ENCODE measurements at regions not wholly inside any gene's neighbourhood (a gene's known extent, or its start where the extent isn't known, plus 50 kb on each side); places are given as distances from the start of the nearest gene placed in this dataset.
"Not testable (repeated sequence)": the region's sequence is repeated elsewhere in the genome, so short reads cannot be mapped to it uniquely, and the experiment has no call there.

DNA sequence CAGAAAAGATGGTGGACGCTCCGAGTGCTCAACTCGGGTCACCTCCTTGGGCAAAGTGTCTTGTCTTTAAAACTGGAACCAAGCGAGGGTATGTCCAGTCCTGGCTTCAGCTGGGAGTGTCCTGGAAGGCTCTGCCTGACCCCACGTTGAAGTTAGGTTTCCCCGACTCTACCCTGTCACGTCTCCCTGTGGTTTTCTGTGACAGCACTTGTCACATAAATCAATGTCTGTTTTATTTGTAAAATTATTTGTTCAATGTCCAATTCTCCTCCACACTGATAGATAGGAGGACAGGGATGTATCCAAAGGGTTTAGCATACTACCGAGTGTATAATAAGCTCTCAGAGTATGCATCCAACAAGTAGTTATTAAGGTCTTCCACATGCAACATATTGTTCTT lies 197.7 kb upstream of the IRF2BP2 start:
- not testable (repeated sequence) for H3K9me3 ChIP-seq (ENCODE audit: control insufficient read depth in 2 of 2, low read length in 2 of 2); H3K36me3 ChIP-seq (ENCODE audit: control insufficient read depth in 2 of 2, insufficient read depth in 2 of 2, low read length in 2 of 2); H3K27ac ChIP-seq (ENCODE audit: low read length); H3K4me1 ChIP-seq (ENCODE audit: control insufficient read depth, insufficient read depth, low read length); H3K27me3 ChIP-seq (ENCODE audit: control insufficient read depth in 1 of 2, insufficient read depth in 2 of 2, low read length in 2 of 2); H3K9ac ChIP-seq (ENCODE audit: low read length in 2 of 2); H3K4me3 ChIP-seq (ENCODE audit: low read length in 2 of 2)

DNA sequence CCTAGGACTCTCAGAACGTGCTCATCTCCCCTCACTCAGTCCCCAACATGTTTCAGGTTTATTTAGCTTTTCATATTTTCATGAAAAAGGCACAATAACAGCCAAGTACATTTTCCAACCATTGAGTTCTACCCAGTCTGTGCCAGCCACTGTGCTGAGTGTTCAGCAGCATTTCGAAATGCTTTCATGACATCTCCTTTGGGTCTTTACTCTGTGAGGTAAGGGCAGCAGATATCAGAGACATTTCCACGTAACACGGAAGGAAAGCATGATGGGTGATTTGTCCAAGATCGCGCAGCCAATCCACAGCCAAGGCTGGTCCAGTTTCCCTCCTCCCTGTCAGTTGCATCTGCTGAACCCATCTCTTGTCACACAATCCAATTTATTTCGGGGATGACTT lies 192.6 kb upstream of the IRF2BP2 start:
- not testable (repeated sequence) for H3K27ac ChIP-seq (ENCODE audit: low read length); H3K4me1 ChIP-seq (ENCODE audit: control insufficient read depth, insufficient read depth, low read length); H3K4me3 ChIP-seq (ENCODE audit: low read length in 2 of 2); H3K9me3 ChIP-seq (ENCODE audit: control insufficient read depth in 2 of 2, low read length in 2 of 2); H3K9ac ChIP-seq (ENCODE audit: low read length in 2 of 2); H3K36me3 ChIP-seq (ENCODE audit: control insufficient read depth in 2 of 2, insufficient read depth in 2 of 2, low read length in 2 of 2); H3K27me3 ChIP-seq (ENCODE audit: control insufficient read depth in 1 of 2, insufficient read depth in 2 of 2, low read length in 2 of 2)

GRCh38 chr1:234801636-234802035 lies 191.7 kb upstream of the IRF2BP2 start:
- H3K36me3 ChIP-seq (ENCODE audit: control insufficient read depth in 2 of 2, insufficient read depth in 2 of 2, low read length in 2 of 2); H3K9ac ChIP-seq (ENCODE audit: low read length in 2 of 2); H3K4me3 ChIP-seq (ENCODE audit: low read length in 2 of 2); H3K27me3 ChIP-seq (ENCODE audit: control insufficient read depth in 1 of 2, insufficient read depth in 2 of 2, low read length in 2 of 2); H3K4me1 ChIP-seq (ENCODE audit: control insufficient read depth, insufficient read depth, low read length); H3K27ac ChIP-seq (ENCODE audit: low read length); H3K9me3 ChIP-seq (ENCODE audit: control insufficient read depth in 2 of 2, low read length in 2 of 2): not testable (repeated sequence)

GRCh38 chr1:234801147-234801546 lies 191.2 kb upstream of the IRF2BP2 start:
- not testable (repeated sequence) for H3K36me3 ChIP-seq (ENCODE audit: control insufficient read depth in 2 of 2, insufficient read depth in 2 of 2, low read length in 2 of 2); H3K4me1 ChIP-seq (ENCODE audit: control insufficient read depth, insufficient read depth, low read length); H3K27me3 ChIP-seq (ENCODE audit: control insufficient read depth in 1 of 2, insufficient read depth in 2 of 2, low read length in 2 of 2); H3K9ac ChIP-seq (ENCODE audit: low read length in 2 of 2); H3K27ac ChIP-seq (ENCODE audit: low read length); H3K4me3 ChIP-seq (ENCODE audit: low read length in 2 of 2); H3K9me3 ChIP-seq (ENCODE audit: control insufficient read depth in 2 of 2, low read length in 2 of 2)

DNA sequence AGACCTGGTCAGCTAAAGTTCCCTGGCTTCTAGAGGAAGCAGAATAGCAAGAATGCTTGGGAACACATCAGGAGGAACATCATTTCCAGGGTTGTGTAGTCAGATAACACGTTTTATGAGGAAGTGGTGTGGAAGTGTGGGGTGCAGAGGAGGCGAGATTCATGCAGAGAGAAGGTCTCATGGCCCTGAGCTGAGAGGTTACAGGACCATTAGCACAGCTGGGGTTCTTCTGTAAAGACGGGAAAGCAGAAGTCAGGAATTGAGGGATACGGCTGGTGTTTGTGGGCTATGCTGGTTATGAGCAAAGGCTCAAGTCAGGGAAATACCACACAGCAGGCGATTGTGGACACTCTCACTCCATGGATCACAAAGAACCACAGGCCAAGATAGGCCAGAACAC lies 190.6 kb upstream of the IRF2BP2 start:
- H3K27ac ChIP-seq (ENCODE audit: low read length); H3K9me3 ChIP-seq (ENCODE audit: control insufficient read depth in 2 of 2, low read length in 2 of 2); H3K36me3 ChIP-seq (ENCODE audit: control insufficient read depth in 2 of 2, insufficient read depth in 2 of 2, low read length in 2 of 2): not testable (repeated sequence)

GRCh38 chr1:234799021-234799689 lies 189.2 kb upstream of the IRF2BP2 start:
- H3K4me1 ChIP-seq (ENCODE audit: control insufficient read depth, insufficient read depth, low read length); H3K4me3 ChIP-seq (ENCODE audit: low read length in 2 of 2); H3K9ac ChIP-seq (ENCODE audit: low read length in 2 of 2); H3K36me3 ChIP-seq (ENCODE audit: control insufficient read depth in 2 of 2, insufficient read depth in 2 of 2, low read length in 2 of 2); H3K9me3 ChIP-seq (ENCODE audit: control insufficient read depth in 2 of 2, low read length in 2 of 2); H3K27ac ChIP-seq (ENCODE audit: low read length); H3K27me3 ChIP-seq (ENCODE audit: control insufficient read depth in 1 of 2, insufficient read depth in 2 of 2, low read length in 2 of 2): not testable (repeated sequence)

More for the DNA sequence above, 190.6 kb upstream of the IRF2BP2 start:
- H3K4me3 ChIP-seq (ENCODE audit: low read length in 2 of 2); H3K4me1 ChIP-seq (ENCODE audit: control insufficient read depth, insufficient read depth, low read length); H3K9ac ChIP-seq (ENCODE audit: low read length in 2 of 2); H3K27me3 ChIP-seq (ENCODE audit: control insufficient read depth in 1 of 2, insufficient read depth in 2 of 2, low read length in 2 of 2): not testable (repeated sequence)

GRCh38 chr1:234797216-234797615 lies 187.2 kb upstream of the IRF2BP2 start:
- H3K27ac ChIP-seq (ENCODE audit: low read length); H3K36me3 ChIP-seq (ENCODE audit: control insufficient read depth in 2 of 2, insufficient read depth in 2 of 2, low read length in 2 of 2); H3K4me3 ChIP-seq (ENCODE audit: low read length in 2 of 2); H3K27me3 ChIP-seq (ENCODE audit: control insufficient read depth in 1 of 2, insufficient read depth in 2 of 2, low read length in 2 of 2); H3K4me1 ChIP-seq (ENCODE audit: control insufficient read depth, insufficient read depth, low read length); H3K9me3 ChIP-seq (ENCODE audit: control insufficient read depth in 2 of 2, low read length in 2 of 2); H3K9ac ChIP-seq (ENCODE audit: low read length in 2 of 2): not testable (repeated sequence)

DNA sequence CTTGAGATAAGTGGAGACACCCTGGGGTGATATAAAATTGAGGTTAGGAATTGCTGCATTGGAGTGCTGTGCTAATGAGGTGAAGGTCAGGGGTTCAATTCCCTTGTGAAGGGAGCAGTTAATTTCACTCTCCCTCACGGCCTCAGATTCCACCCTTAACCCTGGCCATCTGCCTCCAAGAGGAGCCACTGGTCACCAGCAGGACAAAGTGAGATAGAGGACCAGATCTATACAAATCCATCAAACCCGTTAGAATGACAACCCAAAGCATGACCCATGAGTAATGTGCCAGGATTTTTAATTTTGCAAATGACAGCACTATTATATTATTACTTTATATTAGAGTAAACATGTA lies 186.4 kb upstream of the IRF2BP2 start:
- not testable (repeated sequence) for H3K4me3 ChIP-seq (ENCODE audit: low read length in 2 of 2); H3K4me1 ChIP-seq (ENCODE audit: control insufficient read depth, insufficient read depth, low read length); H3K36me3 ChIP-seq (ENCODE audit: control insufficient read depth in 2 of 2, insufficient read depth in 2 of 2, low read length in 2 of 2); H3K9me3 ChIP-seq (ENCODE audit: control insufficient read depth in 2 of 2, low read length in 2 of 2); H3K9ac ChIP-seq (ENCODE audit: low read length in 2 of 2); H3K27ac ChIP-seq (ENCODE audit: low read length); H3K27me3 ChIP-seq (ENCODE audit: control insufficient read depth in 1 of 2, insufficient read depth in 2 of 2, low read length in 2 of 2)

- H3K36me3 ChIP-seq (ENCODE audit: control insufficient read depth in 2 of 2, insufficient read depth in 2 of 2, low read length in 2 of 2); H3K9me3 ChIP-seq (ENCODE audit: control insufficient read depth in 2 of 2, low read length in 2 of 2); H3K27ac ChIP-seq (ENCODE audit: low read length); H3K4me1 ChIP-seq (ENCODE audit: control insufficient read depth, insufficient read depth, low read length); H3K9ac ChIP-seq (ENCODE audit: low read length in 2 of 2); H3K27me3 ChIP-seq (ENCODE audit: control insufficient read depth in 1 of 2, insufficient read depth in 2 of 2, low read length in 2 of 2); H3K4me3 ChIP-seq (ENCODE audit: low read length in 2 of 2): not testable (repeated sequence)
Measured at GRCh38 chr1:234795711-234796437, 185.9 kb upstream of the IRF2BP2 start.

DNA sequence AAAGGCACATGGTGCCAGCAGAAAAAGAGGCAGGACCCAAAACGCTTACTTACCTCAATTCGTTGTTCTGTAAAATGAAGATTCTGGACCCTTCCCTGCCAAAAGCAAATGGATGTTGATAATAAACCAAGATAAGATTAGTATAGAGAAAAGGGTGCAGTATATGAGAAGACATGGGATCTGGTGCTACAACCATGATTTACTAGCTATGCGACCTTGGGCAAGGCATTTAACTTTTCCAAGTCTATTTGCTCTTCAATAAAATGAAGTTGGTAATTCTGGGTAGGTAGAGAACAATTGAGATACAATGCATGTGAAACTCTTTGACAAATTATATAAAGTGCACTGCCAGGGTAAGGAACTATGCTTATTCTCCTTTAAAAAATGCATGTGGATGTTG lies 185.0 kb upstream of the IRF2BP2 start:
- H3K27me3 ChIP-seq (ENCODE audit: control insufficient read depth in 1 of 2, insufficient read depth in 2 of 2, low read length in 2 of 2); H3K4me1 ChIP-seq (ENCODE audit: control insufficient read depth, insufficient read depth, low read length); H3K9me3 ChIP-seq (ENCODE audit: control insufficient read depth in 2 of 2, low read length in 2 of 2); H3K36me3 ChIP-seq (ENCODE audit: control insufficient read depth in 2 of 2, insufficient read depth in 2 of 2, low read length in 2 of 2); H3K4me3 ChIP-seq (ENCODE audit: low read length in 2 of 2); H3K27ac ChIP-seq (ENCODE audit: low read length); H3K9ac ChIP-seq (ENCODE audit: low read length in 2 of 2): not testable (repeated sequence)

GRCh38 chr1:234794452-234794851 lies 184.5 kb upstream of the IRF2BP2 start:
- not testable (repeated sequence) for H3K27ac ChIP-seq (ENCODE audit: low read length); H3K36me3 ChIP-seq (ENCODE audit: control insufficient read depth in 2 of 2, insufficient read depth in 2 of 2, low read length in 2 of 2); H3K9me3 ChIP-seq (ENCODE audit: control insufficient read depth in 2 of 2, low read length in 2 of 2); H3K9ac ChIP-seq (ENCODE audit: low read length in 2 of 2); H3K27me3 ChIP-seq (ENCODE audit: control insufficient read depth in 1 of 2, insufficient read depth in 2 of 2, low read length in 2 of 2); H3K4me3 ChIP-seq (ENCODE audit: low read length in 2 of 2); H3K4me1 ChIP-seq (ENCODE audit: control insufficient read depth, insufficient read depth, low read length)
